ENCODE measurements at regions not wholly inside any gene's neighbourhood (a gene's known extent, or its start where the extent isn't known, plus 50 kb on each side); places are given as distances from the start of the nearest gene placed in this dataset.

GRCh38 chr3:95883801-95884200, 930.6 kb upstream of the EPHA6 start:
- TF ChIP-seq CTCF (IDR thresholded peaks at IDR 0.05; ENCODE audit: insufficient read depth, low read length, poor library complexity, severe bottlenecking) (no peak), EZH2phosphoT487 (conservative IDR thresholded peaks at IDR 0.05; ENCODE audit: low read length) (no peak)
- H3K36me3 ChIP-seq (ENCODE audit: low read length) = no peaks in the 10 kb centered on the region

GRCh38 chr3:95886616-95887015, 927.8 kb upstream of the EPHA6 start:
- H3K9ac ChIP-seq (ENCODE audit: low read length) = no peak overlapping the region
- H3K4me3 ChIP-seq (ENCODE audit: insufficient read depth, low read length, poor library complexity, severe bottlenecking) = no peak overlapping the region
- no peak overlapping the region for H2AFZ ChIP-seq (ENCODE audit: low read depth, low read length, severe bottlenecking)
- H3K27me3 ChIP-seq (ENCODE audit: low read length) = no peaks in the 10 kb centered on the region
- H3K27ac ChIP-seq (ENCODE audit: low read depth, low read length) = no peak overlapping the region
- no peaks in the 10 kb centered on the region for H3K9me3 ChIP-seq (ENCODE audit: insufficient read depth, low read length)
- no peaks in the 10 kb centered on the region for H3K36me3 ChIP-seq (ENCODE audit: low read length)
- no peaks in the 10 kb centered on the region for H4K20me1 ChIP-seq (ENCODE audit: low read depth, low read length)
- TF ChIP-seq CTCF (IDR thresholded peaks at IDR 0.05; ENCODE audit: insufficient read depth, low read length, poor library complexity, severe bottlenecking) (no peak), EZH2phosphoT487 (conservative IDR thresholded peaks at IDR 0.05; ENCODE audit: low read length) (no peak)
- no peaks in the 10 kb centered on the region for H3K79me2 ChIP-seq (ENCODE audit: insufficient read depth, low read length)
- no peaks in the 10 kb centered on the region for H3F3A ChIP-seq (ENCODE audit: insufficient read depth)
- no peak overlapping the region for H3K4me2 ChIP-seq (ENCODE audit: low read depth, low read length, poor library complexity, severe bottlenecking)
- H3K9me2 ChIP-seq (replicated peaks; ENCODE audit: insufficient read depth, low read length) = 0 out of 2 replicates have a peak, but pooled peaks cover 4% of the 10 kb centered on the region

More at GRCh38 chr3:95883801-95884200, 930.6 kb upstream of the EPHA6 start:
- no peak overlapping the region for H2AFZ ChIP-seq (ENCODE audit: low read depth, low read length, severe bottlenecking)
- no peak overlapping the region for H3K9ac ChIP-seq (ENCODE audit: low read length)
- H3F3A ChIP-seq (ENCODE audit: insufficient read depth) = no peaks in the 10 kb centered on the region
- H3K27ac ChIP-seq (ENCODE audit: low read depth, low read length) = no peak overlapping the region
- H4K20me1 ChIP-seq (ENCODE audit: low read depth, low read length) = no peaks in the 10 kb centered on the region
- H3K9me3 ChIP-seq (ENCODE audit: insufficient read depth, low read length) = no peaks in the 10 kb centered on the region
- no peak overlapping the region for H3K4me2 ChIP-seq (ENCODE audit: low read depth, low read length, poor library complexity, severe bottlenecking)
- 0 out of 2 replicates have a peak, but pooled peaks cover 4% of the 10 kb centered on the region for H3K9me2 ChIP-seq (replicated peaks; ENCODE audit: insufficient read depth, low read length)
- no peaks in the 10 kb centered on the region for H3K27me3 ChIP-seq (ENCODE audit: low read length)
- no peaks in the 10 kb centered on the region for H3K79me2 ChIP-seq (ENCODE audit: insufficient read depth, low read length)
- H3K4me3 ChIP-seq (ENCODE audit: insufficient read depth, low read length, poor library complexity, severe bottlenecking) = no peak overlapping the region

GRCh38 chr3:95887114-95887513, 927.3 kb upstream of the EPHA6 start:
- no peaks in the 10 kb centered on the region for H3F3A ChIP-seq (ENCODE audit: insufficient read depth)
- H3K9ac ChIP-seq (ENCODE audit: low read length) = no peak overlapping the region
- no peak overlapping the region for H2AFZ ChIP-seq (ENCODE audit: low read depth, low read length, severe bottlenecking)
- H3K9me3 ChIP-seq (ENCODE audit: insufficient read depth, low read length) = no peaks in the 10 kb centered on the region
- no peaks in the 10 kb centered on the region for H4K20me1 ChIP-seq (ENCODE audit: low read depth, low read length)
- no peak overlapping the region for H3K27ac ChIP-seq (ENCODE audit: low read depth, low read length)
- no peak overlapping the region for H3K4me3 ChIP-seq (ENCODE audit: insufficient read depth, low read length, poor library complexity, severe bottlenecking)
- H3K27me3 ChIP-seq (ENCODE audit: low read length) = no peaks in the 10 kb centered on the region
- H3K9me2 ChIP-seq (replicated peaks; ENCODE audit: insufficient read depth, low read length) = 0 out of 2 replicates have a peak, but pooled peaks cover 3% of the 10 kb centered on the region
- no peak overlapping the region for H3K4me2 ChIP-seq (ENCODE audit: low read depth, low read length, poor library complexity, severe bottlenecking)
- no peaks in the 10 kb centered on the region for H3K79me2 ChIP-seq (ENCODE audit: insufficient read depth, low read length)
- no peak for TF ChIP-seq EZH2phosphoT487 (conservative IDR thresholded peaks at IDR 0.05; ENCODE audit: low read length)
- TF ChIP-seq CTCF (IDR thresholded peaks at IDR 0.05; ENCODE audit: insufficient read depth, low read length, poor library complexity, severe bottlenecking) = no peak
- H3K36me3 ChIP-seq (ENCODE audit: low read length) = no peaks in the 10 kb centered on the region
